ENCODE measurements at regions not wholly inside any gene's neighbourhood (a gene's known extent, or its start where the extent isn't known, plus 50 kb on each side); places are given as distances from the start of the nearest gene placed in this dataset.

- H3K27me3 ChIP-seq (ENCODE audit: insufficient read depth), result no peaks in the 10 kb centered on the region
- no peak overlapping the region for H3K27ac Mint-ChIP-seq
- H4K20me1 ChIP-seq (replicated peaks; ENCODE audit: insufficient read depth), result no peaks in the 10 kb centered on the region
- H3K27me3 Mint-ChIP-seq (ENCODE audit: insufficient read depth, low read depth, poor library complexity), result no peaks in the 10 kb centered on the region
- H3K4me3 Mint-ChIP-seq, result no peak overlapping the region
- ATAC-seq (no peak), DNase-seq (ENCODE audit: low spot score) (no peak)
- no peaks in the 10 kb centered on the region for H3K36me3 Mint-ChIP-seq (ENCODE audit: low read depth)
- H3K27ac ChIP-seq (ENCODE audit: low read depth), result no peak overlapping the region
- H3F3A ChIP-seq (replicated peaks; ENCODE audit: low read depth), result no peaks in the 10 kb centered on the region
- H3K36me3 ChIP-seq (ENCODE audit: insufficient read depth), result no peaks in the 10 kb centered on the region
- H3K79me2 ChIP-seq (replicated peaks; ENCODE audit: insufficient read depth), result no peaks in the 10 kb centered on the region
- no peak for TF ChIP-seq CREB1 (CRISPR knock-in tag; IDR thresholded peaks at IDR 0.05; ENCODE audit: low read depth)
- TF ChIP-seq EZH2 (IDR thresholded peaks at IDR 0.05; ENCODE audit: low read depth, unreplicated experiment), result no peak
- no peak for TF ChIP-seq ZNF331 (CRISPR knock-in tag; IDR thresholded peaks at IDR 0.05; ENCODE audit: low read depth)
- H3K4me1 Mint-ChIP-seq, result no peaks in the 10 kb centered on the region
- no peaks in the 10 kb centered on the region for H3K9me2 ChIP-seq (ENCODE audit: insufficient read depth)
- H3K4me2 ChIP-seq, result no peak overlapping the region
- H3K4me3 ChIP-seq, result no peak overlapping the region
- H3K9me3 Mint-ChIP-seq, result no peaks in the 10 kb centered on the region
- H3K4me1 ChIP-seq (ENCODE audit: insufficient read depth), result no peaks in the 10 kb centered on the region
- no peak overlapping the region for H2AFZ ChIP-seq
These were observed 112.6 kb upstream of the RASA1 start for GRCh38 chr5:87155106-87155505.

- H3K4me3 Mint-ChIP-seq, result no peak overlapping the region
- ATAC-seq, result no peak
These were observed 111.1 kb upstream of the RASA1 start for GRCh38 chr5:87156631-87157030.

More at GRCh38 chr5:87156631-87157030, 111.1 kb upstream of the RASA1 start:
- Histone ChIP-seq H2AFZ (no peak overlapping the region), H3K27me3 (ENCODE audit: insufficient read depth) (no peaks in the 10 kb centered on the region), H3K9me2 (ENCODE audit: insufficient read depth) (no peaks in the 10 kb centered on the region), H3K27ac (ENCODE audit: low read depth) (no peak overlapping the region), H3F3A (replicated peaks; ENCODE audit: low read depth) (no peaks in the 10 kb centered on the region), H3K36me3 (ENCODE audit: insufficient read depth) (no peaks in the 10 kb centered on the region), H3K79me2 (replicated peaks; ENCODE audit: insufficient read depth) (no peaks in the 10 kb centered on the region), H3K4me3 (no peak overlapping the region), H3K4me2 (no peak overlapping the region), H3K4me1 (ENCODE audit: insufficient read depth) (no peaks in the 10 kb centered on the region), H4K20me1 (replicated peaks; ENCODE audit: insufficient read depth) (no peaks in the 10 kb centered on the region)
- Mint-ChIP-seq H3K9me3 (no peaks in the 10 kb centered on the region), H3K36me3 (ENCODE audit: low read depth) (no peaks in the 10 kb centered on the region), H3K27me3 (ENCODE audit: insufficient read depth, low read depth, poor library complexity) (no peaks in the 10 kb centered on the region), H3K4me1 (no peaks in the 10 kb centered on the region), H3K27ac (no peak overlapping the region)
- TF ChIP-seq STAT1 (IDR thresholded peaks at IDR 0.05; ENCODE audit: unreplicated experiment) (no peak), ZNF331 (CRISPR knock-in tag; IDR thresholded peaks at IDR 0.05; ENCODE audit: low read depth) (no peak), POLR2AphosphoS5 (IDR thresholded peaks at IDR 0.05; ENCODE audit: low read depth) (no peak), NANOG (IDR thresholded peaks at IDR 0.05; ENCODE audit: borderline replicate concordance) (no peak), REST (IDR thresholded peaks at IDR 0.05; ENCODE audit: unreplicated experiment) (no peak), EZH2 (IDR thresholded peaks at IDR 0.05; ENCODE audit: low read depth, unreplicated experiment) (no peak)
- no peak for DNase-seq (ENCODE audit: low spot score)

Measured in GM23338 (cell line).